Neural cell (in vitro differentiated cells): ENCODE measurements at regions not wholly inside any gene's neighbourhood (a gene's known extent, or its start where the extent isn't known, plus 50 kb on each side); places are given as distances from the start of the nearest gene placed in this dataset.

Experiments
- H2AFZ ChIP-seq: fragments of 200-600, 300-800 bp; sonication (generic), shearing (Covaris generic); 2 replicates; pipeline ENCODE4 v1.6.0; 2014; ENCODE audit warnings: low read depth, mild to moderate bottlenecking, antibody characterized with exemption, low read length, moderate library complexity
- H3F3A ChIP-seq: fragments of 200-600 bp; shearing (Covaris generic); 2 replicates; pipeline ENCODE4 v1.6.1; 2016; ENCODE audit warnings: mild to moderate bottlenecking, moderate library complexity, mixed read lengths, antibody characterized with exemption, low read length; ENCODE audit not compliant: insufficient read depth, poor library complexity, severe bottlenecking
- H3K27ac ChIP-seq: fragments of 200-600, 300-800 bp; sonication (generic), shearing (Covaris generic); 2 replicates; pipeline ENCODE4 v1.5.1; 2014; ENCODE audit warnings: mild to moderate bottlenecking, low read length, moderate library complexity
- H3K27me3 ChIP-seq: fragments of 300-800, 200-600 bp; sonication (generic), shearing (Covaris generic); 2 replicates; pipeline ENCODE4 v1.6.0; 2014; ENCODE audit warnings: mild to moderate bottlenecking, low read depth, low read length, moderate library complexity; ENCODE audit not compliant: insufficient read depth
- H3K36me3 ChIP-seq: fragments of 300-800, 200-600 bp; sonication (generic), shearing (Covaris generic); 2 replicates; pipeline ENCODE4 v1.5.1; 2014; ENCODE audit warnings: mild to moderate bottlenecking, antibody characterized with exemption, low read length, moderate library complexity; ENCODE audit not compliant: insufficient read depth
- H3K4me2 ChIP-seq: fragments of 300-800, 200-600 bp; sonication (generic), shearing (Covaris generic); 2 replicates; pipeline ENCODE4 v1.6.0; 2014; ENCODE audit warnings: mild to moderate bottlenecking, low read length
- H3K4me3 ChIP-seq: fragments of 300-800, 200-600 bp; sonication (generic), shearing (Covaris generic); 2 replicates; pipeline ENCODE4 v1.5.1; 2014; ENCODE audit warnings: mild to moderate bottlenecking, low read length, moderate library complexity
- H3K79me2 ChIP-seq: fragments of 200-600 bp; shearing (Covaris generic); replicated peaks from 2 replicates; pipeline ENCODE4 v1.6.0; 2014; ENCODE audit warnings: mild to moderate bottlenecking, low read length, moderate library complexity; ENCODE audit not compliant: insufficient read depth
- H3K9ac ChIP-seq: fragments of 300-800, 200-600 bp; sonication (generic), shearing (Covaris generic); 2 replicates; pipeline ENCODE4 v1.6.1; 2016; ENCODE audit warnings: mild to moderate bottlenecking, low read length, mixed read lengths
- H3K9me2 ChIP-seq: fragments of 200-600 bp; shearing (Covaris generic); 2 replicates; pipeline ENCODE4 v1.6.1; 2016; ENCODE audit warnings: mild to moderate bottlenecking, low read length, mixed read lengths; ENCODE audit not compliant: insufficient read depth
- H3K9me3 ChIP-seq: fragments of 200-600, 300-800 bp; sonication (generic), shearing (Covaris generic); 2 replicates; pipeline ENCODE4 v1.6.1; 2016; ENCODE audit warnings: mild to moderate bottlenecking, mixed run types, low read length, moderate library complexity, mixed read lengths
- H4K20me1 ChIP-seq: fragments of 200-600 bp; shearing (Covaris generic); 2 replicates; pipeline ENCODE4 v1.6.1; 2016; ENCODE audit warnings: mild to moderate bottlenecking, mixed run types; ENCODE audit not compliant: insufficient read depth
- EP300 ChIP-seq: fragments of 450-650 bp; conservative IDR thresholded peaks from 2 replicates; pipeline ENCODE4 v1.6.1; 2014; ENCODE audit warnings: antibody characterized with exemption, mild to moderate bottlenecking, moderate library complexity; ENCODE audit not compliant: poor library complexity, severe bottlenecking
- EZH2 ChIP-seq: fragments of 200-600, 300-800 bp; shearing (Covaris generic), sonication (generic); IDR thresholded peaks from 2 replicates; pipeline ENCODE4 v1.6.1; 2014; ENCODE audit warnings: antibody characterized with exemption, low read length, borderline replicate concordance, mild to moderate bottlenecking; ENCODE audit not compliant: insufficient read depth, poor library complexity, severe bottlenecking
- MXI1 ChIP-seq: fragments of 450-650 bp; conservative IDR thresholded peaks from 2 replicates; pipeline ENCODE4 v1.6.1; 2014; ENCODE audit warnings: antibody characterized with exemption, mild to moderate bottlenecking; ENCODE audit not compliant: poor library complexity, severe bottlenecking
- POLR2AphosphoS5 ChIP-seq: IDR thresholded peaks from 2 replicates; pipeline ENCODE4 v1.6.1; 2012
- RAD21 ChIP-seq: fragments of 450-650 bp; conservative IDR thresholded peaks from 2 replicates; pipeline ENCODE4 v1.6.1; 2014; ENCODE audit warnings: antibody characterized with exemption, mild to moderate bottlenecking, moderate library complexity
- SMC3 ChIP-seq: fragments of 450-650 bp; conservative IDR thresholded peaks from 2 replicates; pipeline ENCODE4 v1.6.1; 2014; ENCODE audit warnings: antibody characterized with exemption, mild to moderate bottlenecking, moderate library complexity; ENCODE audit not compliant: poor library complexity
- TAF1 ChIP-seq: IDR thresholded peaks from 2 replicates; pipeline ENCODE4 v1.6.1; 2012; ENCODE audit warnings: low read depth
- TF ChIP-seq, protein P1 (sequence below): fragments of 450-650 bp; IDR thresholded peaks from 2 replicates; pipeline ENCODE4 v1.5.1; 2014; ENCODE audit warnings: antibody characterized with exemption, mild to moderate bottlenecking, moderate library complexity; ENCODE audit not compliant: poor library complexity, severe bottlenecking

DNA sequence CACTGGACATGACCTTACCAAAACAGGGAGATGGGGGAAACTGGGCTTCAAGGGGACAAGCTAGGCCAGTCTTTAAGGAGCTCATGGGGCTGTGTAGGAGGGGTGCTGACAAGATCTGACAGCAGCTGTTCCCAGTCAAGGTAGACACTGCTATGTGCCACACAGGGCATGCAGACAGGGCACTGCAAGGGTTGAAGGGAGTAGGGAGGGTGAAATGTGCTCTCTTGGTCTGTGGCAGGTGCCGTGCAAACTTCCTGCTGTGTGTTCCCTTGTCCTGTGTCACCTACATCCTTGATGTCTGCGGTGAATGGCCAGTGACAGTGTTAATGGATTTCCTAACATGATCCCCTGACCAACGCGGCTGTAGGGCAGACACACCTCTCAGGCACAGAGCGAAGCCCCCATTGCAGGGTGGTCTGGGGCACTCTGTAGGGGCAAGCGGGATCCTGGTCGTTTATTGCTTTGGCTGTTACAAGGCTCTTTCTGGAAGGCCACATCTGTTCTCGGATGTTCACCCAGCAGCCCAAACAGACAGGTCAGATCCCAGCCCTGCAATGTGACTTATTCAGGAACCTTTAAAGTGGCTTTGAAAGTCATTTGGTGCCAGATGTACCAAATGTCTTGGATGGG lies 199.5 kb upstream of the ZNF536 start:
- no peaks in the 10 kb centered on the region for H3K27me3 ChIP-seq
- no peaks in the 10 kb centered on the region for H3F3A ChIP-seq
- no peaks in the 10 kb centered on the region for H4K20me1 ChIP-seq
- no peak overlapping the region for H3K27ac ChIP-seq
- TF ChIP-seq RAD21 (no peak), POLR2AphosphoS5 (no peak), EZH2 (no peak)
- no peak overlapping the region for H3K4me2 ChIP-seq
- no peaks in the 10 kb centered on the region for H3K9me2 ChIP-seq
- H3K4me3 ChIP-seq = no peak overlapping the region
- H3K79me2 ChIP-seq = no peaks in the 10 kb centered on the region
- no peak overlapping the region for H3K9ac ChIP-seq
- no peaks in the 10 kb centered on the region for H3K9me3 ChIP-seq
- no peaks in the 10 kb centered on the region for H3K36me3 ChIP-seq
- no peak overlapping the region for H2AFZ ChIP-seq

DNA sequence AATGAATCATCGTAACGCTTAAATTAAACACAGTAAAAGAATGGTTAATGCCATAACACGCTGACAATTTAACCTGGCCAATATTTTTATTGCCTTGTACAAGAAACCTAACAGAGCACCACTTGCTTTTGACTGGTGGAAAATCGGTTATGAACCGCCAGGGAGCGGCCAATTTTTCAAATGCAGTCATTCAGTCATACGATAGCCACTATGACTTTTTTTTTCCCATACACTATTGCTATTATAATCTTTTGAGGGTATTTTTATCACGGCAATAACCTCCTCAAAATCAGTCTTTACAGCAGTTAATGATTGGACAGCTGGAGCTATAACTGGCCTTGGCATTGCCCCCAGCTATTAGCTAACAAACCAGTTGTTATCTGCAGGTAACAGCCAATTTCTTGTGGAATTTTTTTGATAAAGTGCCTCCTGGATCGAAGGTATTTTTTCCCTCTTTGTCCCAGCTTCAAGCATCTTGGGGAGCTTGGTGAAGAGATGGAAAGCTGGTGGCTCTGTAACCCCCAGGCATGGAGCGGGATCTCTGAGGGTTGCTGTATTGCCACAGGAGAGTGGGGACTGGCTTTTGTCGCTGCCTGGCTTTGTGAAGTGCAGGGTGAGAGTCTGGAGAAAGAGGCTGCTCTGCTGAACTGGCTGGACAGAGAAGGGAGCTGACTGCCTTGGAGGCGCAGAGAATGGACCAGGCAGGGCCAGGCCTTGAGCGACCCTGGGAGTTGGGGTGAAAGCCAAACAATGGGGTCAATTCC lies 198.4 kb upstream of the ZNF536 start:
- TF ChIP-seq, protein P1, sequence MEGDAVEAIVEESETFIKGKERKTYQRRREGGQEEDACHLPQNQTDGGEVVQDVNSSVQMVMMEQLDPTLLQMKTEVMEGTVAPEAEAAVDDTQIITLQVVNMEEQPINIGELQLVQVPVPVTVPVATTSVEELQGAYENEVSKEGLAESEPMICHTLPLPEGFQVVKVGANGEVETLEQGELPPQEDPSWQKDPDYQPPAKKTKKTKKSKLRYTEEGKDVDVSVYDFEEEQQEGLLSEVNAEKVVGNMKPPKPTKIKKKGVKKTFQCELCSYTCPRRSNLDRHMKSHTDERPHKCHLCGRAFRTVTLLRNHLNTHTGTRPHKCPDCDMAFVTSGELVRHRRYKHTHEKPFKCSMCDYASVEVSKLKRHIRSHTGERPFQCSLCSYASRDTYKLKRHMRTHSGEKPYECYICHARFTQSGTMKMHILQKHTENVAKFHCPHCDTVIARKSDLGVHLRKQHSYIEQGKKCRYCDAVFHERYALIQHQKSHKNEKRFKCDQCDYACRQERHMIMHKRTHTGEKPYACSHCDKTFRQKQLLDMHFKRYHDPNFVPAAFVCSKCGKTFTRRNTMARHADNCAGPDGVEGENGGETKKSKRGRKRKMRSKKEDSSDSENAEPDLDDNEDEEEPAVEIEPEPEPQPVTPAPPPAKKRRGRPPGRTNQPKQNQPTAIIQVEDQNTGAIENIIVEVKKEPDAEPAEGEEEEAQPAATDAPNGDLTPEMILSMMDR = no peak
- no peak for TF ChIP-seq TAF1
- TF ChIP-seq SMC3 = no peak
- no peak for TF ChIP-seq RAD21
- no peak for TF ChIP-seq MXI1
- TF ChIP-seq POLR2AphosphoS5 = no peak
- Histone ChIP-seq H3K4me3 (no peak overlapping the region), H3K79me2 (no peaks in the 10 kb centered on the region), H3K9me3 (no peaks in the 10 kb centered on the region), H3K36me3 (no peaks in the 10 kb centered on the region), H3F3A (no peaks in the 10 kb centered on the region), H3K27me3 (no peaks in the 10 kb centered on the region), H3K4me2 (no peak overlapping the region), H3K9me2 (no peaks in the 10 kb centered on the region), H2AFZ (no peak overlapping the region), H4K20me1 (no peaks in the 10 kb centered on the region), H3K9ac (no peak overlapping the region), H3K27ac (no peak overlapping the region)

DNA sequence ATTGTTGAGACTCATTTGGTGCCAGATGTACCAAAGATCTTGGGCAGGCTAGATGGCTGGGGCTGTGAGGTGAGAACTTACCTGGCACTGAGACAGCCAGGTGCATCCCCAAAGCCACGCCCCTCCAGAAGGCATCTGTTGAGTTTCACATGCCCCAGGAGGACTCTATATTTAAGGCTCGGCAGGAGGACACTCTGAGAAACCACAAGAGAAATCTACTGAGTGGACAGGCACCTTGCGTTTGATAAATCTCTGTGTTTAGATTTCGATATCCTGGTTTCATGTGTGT lies 197.9 kb upstream of the ZNF536 start:
- H3F3A ChIP-seq = no peaks in the 10 kb centered on the region
- no peak overlapping the region for H3K4me2 ChIP-seq
- H3K27me3 ChIP-seq = no peaks in the 10 kb centered on the region
- no peak overlapping the region for H3K4me3 ChIP-seq
- no peak overlapping the region for H3K27ac ChIP-seq
- H2AFZ ChIP-seq = no peak overlapping the region
- no peaks in the 10 kb centered on the region for H3K9me2 ChIP-seq
- H3K79me2 ChIP-seq = no peaks in the 10 kb centered on the region
- no peaks in the 10 kb centered on the region for H4K20me1 ChIP-seq
- no peaks in the 10 kb centered on the region for H3K9me3 ChIP-seq
- H3K9ac ChIP-seq = no peak overlapping the region
- no peaks in the 10 kb centered on the region for H3K36me3 ChIP-seq
- TF ChIP-seq EZH2 (no peak), SMC3 (no peak), EP300 (no peak), POLR2AphosphoS5 (no peak), MXI1 (no peak)
- TF ChIP-seq, protein P1 = no peak
